H9 (cell line): ENCODE measurements at regions not wholly inside any gene's neighbourhood (a gene's known extent, or its start where the extent isn't known, plus 50 kb on each side); places are given as distances from the start of the nearest gene placed in this dataset.

Experiments used
- DNase-seq: peaks from one replicate; pipeline ENCODE4 v3.0.0-alpha.2; 2017
- H2AFZ ChIP-seq: one replicate; pipeline ENCODE4 v1.6.1; 2013; ENCODE audit warnings: mild to moderate bottlenecking, low read length, control low read depth, moderate library complexity
- H2AK5ac ChIP-seq: 2 replicates; pipeline ENCODE4 v1.6.1; 2013; ENCODE audit warnings: low read length, control low read depth, mixed read lengths; ENCODE audit not compliant: insufficient read length
- H2BK120ac ChIP-seq: one replicate; pipeline ENCODE4 v1.6.1; 2013; ENCODE audit warnings: low read depth, mild to moderate bottlenecking, low read length, control low read depth, inconsistent platforms; ENCODE audit not compliant: poor library complexity, severe bottlenecking
- H2BK12ac ChIP-seq: 2 replicates; pipeline ENCODE4 v1.6.1; 2013; ENCODE audit warnings: low read length, control low read depth, mixed read lengths, low read depth; ENCODE audit not compliant: insufficient read length
- H2BK15ac ChIP-seq: 2 replicates; pipeline ENCODE4 v1.6.1; 2013; ENCODE audit warnings: low read depth, low read length, control low read depth
- H2BK20ac ChIP-seq: one replicate; pipeline ENCODE4 v1.6.1; 2013; ENCODE audit warnings: low read depth, mild to moderate bottlenecking, low read length, control low read depth, inconsistent platforms; ENCODE audit not compliant: poor library complexity, severe bottlenecking
- H2BK5ac ChIP-seq: 2 replicates; pipeline ENCODE4 v1.6.1; 2013; ENCODE audit warnings: low read length, control low read depth, mixed read lengths; ENCODE audit not compliant: insufficient read length
- H3K14ac ChIP-seq: 2 replicates; pipeline ENCODE4 v1.6.1; 2013; ENCODE audit warnings: low read length, control low read depth; ENCODE audit not compliant: insufficient read depth
- H3K18ac ChIP-seq: 2 replicates; pipeline ENCODE4 v1.6.1; 2013; ENCODE audit warnings: low read depth, mild to moderate bottlenecking, mixed read lengths, low read length, control low read depth; ENCODE audit not compliant: insufficient read length
- H3K23ac ChIP-seq: 2 replicates; pipeline ENCODE4 v1.6.1; 2013; ENCODE audit warnings: low read length, control low read depth, mixed read lengths, low read depth; ENCODE audit not compliant: insufficient read length
- H3K23me2 ChIP-seq: 2 replicates; pipeline ENCODE4 v1.6.1; 2013; ENCODE audit warnings: low read depth, mild to moderate bottlenecking, mixed read lengths, low read length, control low read depth; ENCODE audit not compliant: insufficient read length, poor library complexity, severe bottlenecking
- H3K27ac ChIP-seq: 2 replicates; pipeline ENCODE4 v1.5.1; 2013; ENCODE audit warnings: low read length, control low read depth, mixed read lengths, low read depth; ENCODE audit not compliant: insufficient read length
- H3K27me3 ChIP-seq: 2 replicates; pipeline ENCODE4 v1.6.1; 2013; ENCODE audit warnings: low read length, control low read depth, inconsistent platforms; ENCODE audit not compliant: insufficient read depth
- H3K4ac ChIP-seq: 2 replicates; pipeline ENCODE4 v1.6.1; 2013; ENCODE audit warnings: low read depth, mild to moderate bottlenecking, control low read depth, inconsistent platforms, low read length, moderate library complexity
- H3K4me1 ChIP-seq: 2 replicates; pipeline ENCODE4 v1.6.1; 2013; ENCODE audit warnings: low read length, control low read depth, inconsistent platforms; ENCODE audit not compliant: insufficient read depth
- H3K4me2 ChIP-seq: 2 replicates; pipeline ENCODE4 v1.6.1; 2013; ENCODE audit warnings: low read length, control low read depth, mixed read lengths; ENCODE audit not compliant: insufficient read length, insufficient read depth
- H3K56ac ChIP-seq: 2 replicates; pipeline ENCODE4 v1.6.1; 2013; ENCODE audit warnings: low read depth, mild to moderate bottlenecking, mixed read lengths, low read length, control low read depth; ENCODE audit not compliant: insufficient read length
- H3K79me1 ChIP-seq: 2 replicates; pipeline ENCODE4 v1.6.1; 2013; ENCODE audit warnings: low read depth, mild to moderate bottlenecking, moderate library complexity, low read length, control low read depth, inconsistent platforms; ENCODE audit not compliant: insufficient read depth, poor library complexity, severe bottlenecking
- H3K79me2 ChIP-seq: 2 replicates; pipeline ENCODE4 v1.6.1; 2013; ENCODE audit warnings: low read length, control low read depth, inconsistent platforms; ENCODE audit not compliant: insufficient read depth
- H3K9ac ChIP-seq: 2 replicates; pipeline ENCODE4 v1.6.1; 2013; ENCODE audit warnings: low read length, control low read depth, mixed read lengths; ENCODE audit not compliant: insufficient read length; ENCODE audit errors: extremely low read depth
- H3K9me3 ChIP-seq: one replicate; pipeline ENCODE4 v1.6.1; 2013; ENCODE audit warnings: low read depth, low read length, inconsistent platforms; ENCODE audit not compliant: control insufficient read depth
- H3T11ph ChIP-seq: one replicate; pipeline ENCODE4 v1.6.1; 2013; ENCODE audit warnings: mild to moderate bottlenecking, low read length, control low read depth, inconsistent platforms
- H4K20me1 ChIP-seq: one replicate; pipeline ENCODE4 v1.6.1; 2013; ENCODE audit not compliant: control insufficient read depth, insufficient read length, insufficient read depth
- H4K5ac ChIP-seq: 2 replicates; pipeline ENCODE4 v1.6.1; 2013; ENCODE audit warnings: low read depth, mild to moderate bottlenecking, mixed read lengths, low read length, control low read depth; ENCODE audit not compliant: insufficient read length
- H4K8ac ChIP-seq: replicated peaks from 2 replicates; pipeline ENCODE4 v1.6.1; 2013; ENCODE audit warnings: low read length, control low read depth, mixed read lengths, low read depth; ENCODE audit not compliant: insufficient read length
- H4K91ac ChIP-seq: 2 replicates; pipeline ENCODE4 v1.6.1; 2013; ENCODE audit warnings: low read depth, mild to moderate bottlenecking, moderate library complexity, mixed read lengths, low read length, control low read depth; ENCODE audit not compliant: insufficient read length
- H3K27ac Mint-ChIP-seq, 3 experiments: 2 replicates in 2 of 3; 3 replicates in 1 of 3; pipeline ENCODE4 v1.8.0; 2020 to 2021; ENCODE audit warnings: mixed read lengths in 3 of 3, mild to moderate bottlenecking in 1 of 3, moderate library complexity in 1 of 3
- H3K27me3 Mint-ChIP-seq: 2 replicates; pipeline ENCODE4 v1.8.0; 2021; ENCODE audit warnings: low read depth, mild to moderate bottlenecking, moderate library complexity, mixed read lengths
- H3K36me3 Mint-ChIP-seq, 3 experiments: 2 replicates in 2 of 3; 3 replicates in 1 of 3; pipeline ENCODE4 v1.8.0; 2020 to 2021; ENCODE audit warnings: low read depth in 3 of 3, mixed read lengths in 3 of 3; ENCODE audit not compliant: insufficient read depth in 1 of 3
- H3K4me1 Mint-ChIP-seq, 2 experiments: 2 replicates each; pipeline ENCODE4 v1.8.0; 2020; ENCODE audit warnings: mixed read lengths in 2 of 2
- H3K4me3 Mint-ChIP-seq, 2 experiments: 2 replicates in 1 of 2; 3 replicates in 1 of 2; pipeline ENCODE4 v1.8.0; 2020 to 2021; ENCODE audit warnings: mild to moderate bottlenecking in 2 of 2, mixed read lengths in 2 of 2, moderate library complexity in 1 of 2
- H3K9me3 Mint-ChIP-seq, 2 experiments: 2 replicates in 1 of 2; 3 replicates in 1 of 2; pipeline ENCODE4 v1.8.0; 2020; ENCODE audit warnings: mild to moderate bottlenecking in 2 of 2, mixed read lengths in 2 of 2, moderate library complexity in 1 of 2
- WGBS: extraction: QIAGEN DNeasy Blood & Tissue Kit; methylation state at CpG from one replicate; pipeline ENCODE4 v1.1.7; 2013; ENCODE audit warnings: missing lambda C conversion rate, low lambda C conversion rate, mixed read lengths; ENCODE audit not compliant: insufficient read length; ENCODE audit errors: extremely low coverage; 5-methylcytosine and 5-hydroxymethylcytosine counted together
- TF ChIP-seq, protein P1 (sequence below): fragments of 200-600 bp; sonication (generic); conservative IDR thresholded peaks from 3 replicates; pipeline ENCODE4 v1.8.0; 2021; ENCODE audit warnings: antibody characterized with exemption, mild to moderate bottlenecking

DNA sequence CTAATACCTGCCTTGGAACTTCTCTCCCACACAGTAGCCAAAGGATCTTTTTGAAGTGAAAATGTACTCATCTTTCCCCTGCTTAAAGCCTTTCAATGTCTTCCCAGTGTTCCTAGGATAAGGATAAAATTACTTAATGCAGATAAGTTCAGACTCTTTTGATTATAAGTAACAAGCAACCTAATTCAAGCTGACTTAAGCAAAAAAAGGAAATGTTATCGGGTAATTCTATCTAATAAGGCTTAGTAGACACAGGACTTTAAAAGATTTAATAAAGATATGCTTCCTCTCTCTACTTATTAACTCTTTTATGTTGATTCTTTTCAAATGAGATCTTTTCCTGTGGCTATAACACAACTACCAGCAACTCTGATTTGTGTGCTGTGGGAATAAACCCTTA, 284.2 kb downstream of the OXSM start:
- no peak for DNase-seq
- Mint-ChIP-seq H3K4me3 (no peak overlapping the region), H3K27me3 (no peaks in the 10 kb centered on the region; the same call in 1 of the 2 replicates), H3K36me3 (no peaks in the 10 kb centered on the region), H3K27ac (no peak overlapping the region), H3K9me3 (no peaks in the 10 kb centered on the region), H3K4me1 (no peaks in the 10 kb centered on the region)
- H2BK12ac ChIP-seq, result no peak overlapping the region
- no peak overlapping the region for H4K8ac ChIP-seq
- H3K27me3 ChIP-seq, result no peaks in the 10 kb centered on the region
- H3K4ac ChIP-seq, result no peak overlapping the region
- H3T11ph ChIP-seq, result no peak overlapping the region
- no peak overlapping the region for H3K14ac ChIP-seq
- H2AFZ ChIP-seq, result no peak overlapping the region
- H3K18ac ChIP-seq, result no peak overlapping the region
- H3K9me3 ChIP-seq, result no peaks in the 10 kb centered on the region
- H3K23me2 ChIP-seq, result no peaks in the 10 kb centered on the region
- no peaks in the 10 kb centered on the region for H3K4me1 ChIP-seq
- no peak overlapping the region for H2BK15ac ChIP-seq
- no peak overlapping the region for H3K4me2 ChIP-seq
- H3K27ac ChIP-seq, result no peak overlapping the region
- no peak overlapping the region for H2BK20ac ChIP-seq
- no CpG with 5 or more reads among the region's 1 CpG for WGBS
- H2BK120ac ChIP-seq, result no peak overlapping the region
- H3K23ac ChIP-seq, result no peak overlapping the region
- no peaks in the 10 kb centered on the region for H3K79me2 ChIP-seq
- H3K79me1 ChIP-seq, result no peaks in the 10 kb centered on the region
- no peak overlapping the region for H4K5ac ChIP-seq
- no peak overlapping the region for H2BK5ac ChIP-seq
- H4K20me1 ChIP-seq, result no peaks in the 10 kb centered on the region
- no peak overlapping the region for H4K91ac ChIP-seq
- no peak overlapping the region for H2AK5ac ChIP-seq
- H3K56ac ChIP-seq, result no peak overlapping the region
- TF ChIP-seq, protein P1, sequence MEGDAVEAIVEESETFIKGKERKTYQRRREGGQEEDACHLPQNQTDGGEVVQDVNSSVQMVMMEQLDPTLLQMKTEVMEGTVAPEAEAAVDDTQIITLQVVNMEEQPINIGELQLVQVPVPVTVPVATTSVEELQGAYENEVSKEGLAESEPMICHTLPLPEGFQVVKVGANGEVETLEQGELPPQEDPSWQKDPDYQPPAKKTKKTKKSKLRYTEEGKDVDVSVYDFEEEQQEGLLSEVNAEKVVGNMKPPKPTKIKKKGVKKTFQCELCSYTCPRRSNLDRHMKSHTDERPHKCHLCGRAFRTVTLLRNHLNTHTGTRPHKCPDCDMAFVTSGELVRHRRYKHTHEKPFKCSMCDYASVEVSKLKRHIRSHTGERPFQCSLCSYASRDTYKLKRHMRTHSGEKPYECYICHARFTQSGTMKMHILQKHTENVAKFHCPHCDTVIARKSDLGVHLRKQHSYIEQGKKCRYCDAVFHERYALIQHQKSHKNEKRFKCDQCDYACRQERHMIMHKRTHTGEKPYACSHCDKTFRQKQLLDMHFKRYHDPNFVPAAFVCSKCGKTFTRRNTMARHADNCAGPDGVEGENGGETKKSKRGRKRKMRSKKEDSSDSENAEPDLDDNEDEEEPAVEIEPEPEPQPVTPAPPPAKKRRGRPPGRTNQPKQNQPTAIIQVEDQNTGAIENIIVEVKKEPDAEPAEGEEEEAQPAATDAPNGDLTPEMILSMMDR, result no peak
- H3K9ac ChIP-seq, result no peak overlapping the region
